ENCODE measurements at regions not wholly inside any gene's neighbourhood (a gene's known extent, or its start where the extent isn't known, plus 50 kb on each side); places are given as distances from the start of the nearest gene placed in this dataset.

- Histone ChIP-seq H3K27me3 (ENCODE audit: control insufficient read depth, insufficient read depth) (no peaks in the 10 kb centered on the region), H3K4me3 (ENCODE audit: low read length) (no peak overlapping the region), H3K9me3 (ENCODE audit: control insufficient read depth, low read length) (no peaks in the 10 kb centered on the region), H3K4me1 (ENCODE audit: control insufficient read depth, insufficient read depth, low read length) (no peaks in the 10 kb centered on the region), H3K27ac (ENCODE audit: low read length) (no peak overlapping the region)
- no peak for ATAC-seq
- intact Hi-C loops (cut with DNase I) = no loop called here
- WGBS = 59% methylated on average over 1 of the region's 1 CpG
- DNase-seq = no peak
Measured at GRCh38 chr4:82005158-82005557, 368.6 kb downstream of the HNRNPD start.

GRCh38 chr4:81997313-81997712 lies 376.5 kb downstream of the HNRNPD start:
- Histone ChIP-seq H3K27me3 (ENCODE audit: control insufficient read depth, insufficient read depth) (no peaks in the 10 kb centered on the region), H3K4me3 (ENCODE audit: low read length) (no peak overlapping the region), H3K9me3 (ENCODE audit: control insufficient read depth, low read length) (no peaks in the 10 kb centered on the region), H3K27ac (ENCODE audit: low read length) (no peak overlapping the region), H3K4me1 (ENCODE audit: control insufficient read depth, insufficient read depth, low read length) (no peaks in the 10 kb centered on the region)
- WGBS = 84% methylated on average over 2 of the region's 2 CpGs
- intact Hi-C loops (cut with DNase I) = no loop called here
- no peak for ATAC-seq
- DNase-seq = no peak

GRCh38 chr4:81990898-81991297 lies 382.9 kb downstream of the HNRNPD start:
- peaks cover 2% of the 10 kb centered on the region for H3K27me3 ChIP-seq (ENCODE audit: control insufficient read depth, insufficient read depth)
- no peak overlapping the region for H3K4me3 ChIP-seq (ENCODE audit: low read length)
- no peak overlapping the region for H3K27ac ChIP-seq (ENCODE audit: low read length)
- ATAC-seq = no peak
- no peaks in the 10 kb centered on the region for H3K9me3 ChIP-seq (ENCODE audit: control insufficient read depth, low read length)
- H3K4me1 ChIP-seq (ENCODE audit: control insufficient read depth, insufficient read depth, low read length) = no peaks in the 10 kb centered on the region
- intact Hi-C loops (cut with DNase I) = no loop called here
- no peak for DNase-seq
- 10% methylated on average over 1 of the region's 1 CpG for WGBS

GRCh38 chr4:81990211-81990610 lies 383.6 kb downstream of the HNRNPD start:
- DNase-seq = no peak
- H3K9me3 ChIP-seq (ENCODE audit: control insufficient read depth, low read length) = no peaks in the 10 kb centered on the region
- H3K4me1 ChIP-seq (ENCODE audit: control insufficient read depth, insufficient read depth, low read length) = no peaks in the 10 kb centered on the region
- 52% methylated on average over 4 of the region's 4 CpGs for WGBS
- H3K4me3 ChIP-seq (ENCODE audit: low read length) = no peak overlapping the region
- intact Hi-C loops (cut with DNase I) = no loop called here
- no peak overlapping the region for H3K27ac ChIP-seq (ENCODE audit: low read length)
- peaks cover 2% of the 10 kb centered on the region for H3K27me3 ChIP-seq (ENCODE audit: control insufficient read depth, insufficient read depth)
- no peak for ATAC-seq

- no peak for ATAC-seq
- no peaks in the 10 kb centered on the region for H3K4me1 ChIP-seq (ENCODE audit: control insufficient read depth, insufficient read depth, low read length)
- peaks cover 2% of the 10 kb centered on the region for H3K27me3 ChIP-seq (ENCODE audit: control insufficient read depth, insufficient read depth)
- H3K27ac ChIP-seq (ENCODE audit: low read length) = no peak overlapping the region
- no peak overlapping the region for H3K4me3 ChIP-seq (ENCODE audit: low read length)
- no peak for DNase-seq
- WGBS = 30% methylated on average over 1 of the region's 1 CpG
- no peaks in the 10 kb centered on the region for H3K9me3 ChIP-seq (ENCODE audit: control insufficient read depth, low read length)
- intact Hi-C loops (cut with DNase I) = no loop called here
Measured at GRCh38 chr4:81989202-81989601, 384.6 kb downstream of the HNRNPD start.

- Histone ChIP-seq H3K27me3 (ENCODE audit: control insufficient read depth, insufficient read depth) (peaks cover 2% of the 10 kb centered on the region), H3K9me3 (ENCODE audit: control insufficient read depth, low read length) (no peaks in the 10 kb centered on the region), H3K4me3 (ENCODE audit: low read length) (no peak overlapping the region), H3K27ac (ENCODE audit: low read length) (no peak overlapping the region), H3K4me1 (ENCODE audit: control insufficient read depth, insufficient read depth, low read length) (no peaks in the 10 kb centered on the region)
- intact Hi-C loops (cut with DNase I) = no loop called here
- ATAC-seq (no peak), DNase-seq (no peak)
- 94% methylated on average over 4 of the region's 4 CpGs for WGBS
Measured at GRCh38 chr4:81988178-81988577, 385.6 kb downstream of the HNRNPD start.

GRCh38 chr4:81984746-81985145 lies 389.0 kb downstream of the HNRNPD start:
- H3K27ac ChIP-seq (ENCODE audit: low read length) = no peak overlapping the region
- DNase-seq = no peak
- ATAC-seq = no peak
- 93% methylated on average over 3 of the region's 3 CpGs for WGBS
- H3K27me3 ChIP-seq (ENCODE audit: control insufficient read depth, insufficient read depth) = peaks cover 2% of the 10 kb centered on the region
- intact Hi-C loops (cut with DNase I) = no loop called here
- no peak overlapping the region for H3K4me3 ChIP-seq (ENCODE audit: low read length)
- no peaks in the 10 kb centered on the region for H3K4me1 ChIP-seq (ENCODE audit: control insufficient read depth, insufficient read depth, low read length)
- H3K9me3 ChIP-seq (ENCODE audit: control insufficient read depth, low read length) = no peaks in the 10 kb centered on the region

- Histone ChIP-seq H3K4me1 (ENCODE audit: control insufficient read depth, insufficient read depth, low read length) (no peaks in the 10 kb centered on the region), H3K27ac (ENCODE audit: low read length) (no peak overlapping the region), H3K4me3 (ENCODE audit: low read length) (no peak overlapping the region), H3K27me3 (ENCODE audit: control insufficient read depth, insufficient read depth) (peaks cover 2% of the 10 kb centered on the region), H3K9me3 (ENCODE audit: control insufficient read depth, low read length) (no peaks in the 10 kb centered on the region)
- WGBS = 77% methylated on average over 2 of the region's 2 CpGs
- DNase-seq (no peak), ATAC-seq (no peak)
- intact Hi-C loops (cut with DNase I) = no loop called here
Measured at GRCh38 chr4:81982846-81983540, 390.8 kb downstream of the HNRNPD start.

- H3K27ac ChIP-seq (ENCODE audit: low read length) = no peak overlapping the region
- ATAC-seq = no peak
- H3K27me3 ChIP-seq (ENCODE audit: control insufficient read depth, insufficient read depth) = peaks cover 1% of the 10 kb centered on the region
- H3K9me3 ChIP-seq (ENCODE audit: control insufficient read depth, low read length) = no peaks in the 10 kb centered on the region
- peaks cover 1% of the 10 kb centered on the region for H3K4me1 ChIP-seq (ENCODE audit: control insufficient read depth, insufficient read depth, low read length)
- WGBS = 86% methylated on average over 3 of the region's 3 CpGs
- H3K4me3 ChIP-seq (ENCODE audit: low read length) = no peak overlapping the region
- intact Hi-C loops (cut with DNase I) = no loop called here
- DNase-seq = no peak
Measured at GRCh38 chr4:81981218-81981617, 392.6 kb downstream of the HNRNPD start.

GRCh38 chr4:81974523-81974922 lies 399.3 kb downstream of the HNRNPD start:
- Histone ChIP-seq H3K9me3 (ENCODE audit: control insufficient read depth, low read length) (no peaks in the 10 kb centered on the region), H3K4me3 (ENCODE audit: low read length) (no peak overlapping the region), H3K27me3 (ENCODE audit: control insufficient read depth, insufficient read depth) (no peaks in the 10 kb centered on the region), H3K27ac (ENCODE audit: low read length) (no peak overlapping the region), H3K4me1 (ENCODE audit: control insufficient read depth, insufficient read depth, low read length) (peaks cover 1% of the 10 kb centered on the region)
- 45% methylated on average over 1 of the region's 1 CpG for WGBS
- no peak for DNase-seq
- intact Hi-C loops (cut with DNase I) = no loop called here
- ATAC-seq = no peak

- WGBS = 80% methylated on average over 4 of the region's 4 CpGs
- H3K27me3 ChIP-seq (ENCODE audit: control insufficient read depth, insufficient read depth) = no peaks in the 10 kb centered on the region
- H3K4me3 ChIP-seq (ENCODE audit: low read length) = no peak overlapping the region
- no peaks in the 10 kb centered on the region for H3K4me1 ChIP-seq (ENCODE audit: control insufficient read depth, insufficient read depth, low read length)
- intact Hi-C loops (cut with DNase I) = no loop called here
- H3K27ac ChIP-seq (ENCODE audit: low read length) = no peak overlapping the region
- ATAC-seq (no peak), DNase-seq (no peak)
- no peaks in the 10 kb centered on the region for H3K9me3 ChIP-seq (ENCODE audit: control insufficient read depth, low read length)
Measured at GRCh38 chr4:81971637-81972381, 402.0 kb downstream of the HNRNPD start.
